ENCODE measurements at regions not wholly inside any gene's neighbourhood (a gene's known extent, or its start where the extent isn't known, plus 50 kb on each side); places are given as distances from the start of the nearest gene placed in this dataset.
"Not testable (repeated sequence)": the region's sequence is repeated elsewhere in the genome, so short reads cannot be mapped to it uniquely, and the experiment has no call there.

GRCh38 chr15:87702270-87702669 lies 554.3 kb downstream of the NTRK3 start:
- no peak overlapping the region for H3K4me2 ChIP-seq (ENCODE audit: low read length)
- H3K79me2 ChIP-seq (ENCODE audit: insufficient read depth, low read depth, low read length) = no peaks in the 10 kb centered on the region
- TF ChIP-seq EZH2phosphoT487 (IDR thresholded peaks at IDR 0.05; ENCODE audit: borderline replicate concordance, low read depth, low read length) (no peak), CTCF (conservative IDR thresholded peaks at IDR 0.05; ENCODE audit: low read length) (no peak)
- H3K36me3 ChIP-seq (ENCODE audit: insufficient read depth, low read length) = no peaks in the 10 kb centered on the region
- H3K27ac ChIP-seq (ENCODE audit: low read depth, low read length, poor library complexity, severe bottlenecking) = no peak overlapping the region
- no peak overlapping the region for H2AFZ ChIP-seq (ENCODE audit: low read length)
- H3K4me3 ChIP-seq (ENCODE audit: low read depth, low read length, poor library complexity, severe bottlenecking) = no peak overlapping the region
- POLR2A ChIA-PET = no interaction called here
- H3K4me1 ChIP-seq (ENCODE audit: insufficient read depth, low read length, poor library complexity, severe bottlenecking) = no peaks in the 10 kb centered on the region
- BruUV-seq (replicated peaks) = no TSS peak
- CTCF ChIA-PET (ENCODE audit: unreplicated experiment) = no interaction called here
- DNase-seq (ENCODE audit: low spot score) = no peak
- no peaks in the 10 kb centered on the region for H3K9me2 ChIP-seq (ENCODE audit: insufficient read depth, low read length)
- H3K9me3 ChIP-seq (ENCODE audit: low read length) = no peaks in the 10 kb centered on the region
- intact Hi-C loops (cut with micrococcal nuclease; ENCODE audit: unreplicated experiment) = no loop called here
- H4K20me1 ChIP-seq (ENCODE audit: insufficient read depth, low read length) = no peaks in the 10 kb centered on the region

- H3K4me2 ChIP-seq (ENCODE audit: low read length); H3K4me3 ChIP-seq (ENCODE audit: low read depth, low read length, poor library complexity, severe bottlenecking); H3K9me2 ChIP-seq (ENCODE audit: insufficient read depth, low read length); H2AFZ ChIP-seq (ENCODE audit: low read length); H3K27ac ChIP-seq (ENCODE audit: low read depth, low read length, poor library complexity, severe bottlenecking); H3K36me3 ChIP-seq (ENCODE audit: insufficient read depth, low read length); BruUV-seq (replicated peaks); H3K4me1 ChIP-seq (ENCODE audit: insufficient read depth, low read length, poor library complexity, severe bottlenecking); H3K79me2 ChIP-seq (ENCODE audit: insufficient read depth, low read depth, low read length); H3K9me3 ChIP-seq (ENCODE audit: low read length); CTCF ChIA-PET (ENCODE audit: unreplicated experiment); DNase-seq (ENCODE audit: low spot score); H4K20me1 ChIP-seq (ENCODE audit: insufficient read depth, low read length); intact Hi-C loops (cut with micrococcal nuclease; ENCODE audit: unreplicated experiment); POLR2A ChIA-PET: not testable (repeated sequence)
Measured at GRCh38 chr15:87698467-87698866, 558.1 kb downstream of the NTRK3 start.

GRCh38 chr15:87689716-87690115 lies 566.8 kb downstream of the NTRK3 start:
- intact Hi-C loops (cut with micrococcal nuclease; ENCODE audit: unreplicated experiment) = no loop called here
- H3K27ac ChIP-seq (ENCODE audit: low read depth, low read length, poor library complexity, severe bottlenecking) = no peak overlapping the region
- no peaks in the 10 kb centered on the region for H3K36me3 ChIP-seq (ENCODE audit: insufficient read depth, low read length)
- H3K4me1 ChIP-seq (ENCODE audit: insufficient read depth, low read length, poor library complexity, severe bottlenecking) = no peaks in the 10 kb centered on the region
- no peak for DNase-seq (ENCODE audit: low spot score)
- no TSS peak for BruUV-seq (replicated peaks)
- no peak overlapping the region for H2AFZ ChIP-seq (ENCODE audit: low read length)
- H3K9me2 ChIP-seq (ENCODE audit: insufficient read depth, low read length) = peaks cover 6% of the 10 kb centered on the region; the same call in 1 of the 2 replicates
- no peak overlapping the region for H3K4me2 ChIP-seq (ENCODE audit: low read length)
- TF ChIP-seq EZH2phosphoT487 (IDR thresholded peaks at IDR 0.05; ENCODE audit: borderline replicate concordance, low read depth, low read length) = no peak
- TF ChIP-seq CTCF (conservative IDR thresholded peaks at IDR 0.05; ENCODE audit: low read length) = no peak
- ChIA-PET CTCF (ENCODE audit: unreplicated experiment) (no interaction called here), POLR2A (no interaction called here)
- H4K20me1 ChIP-seq (ENCODE audit: insufficient read depth, low read length) = no peaks in the 10 kb centered on the region
- no peaks in the 10 kb centered on the region for H3K9me3 ChIP-seq (ENCODE audit: low read length)
- H3K79me2 ChIP-seq (ENCODE audit: insufficient read depth, low read depth, low read length) = no peaks in the 10 kb centered on the region
- no peak overlapping the region for H3K4me3 ChIP-seq (ENCODE audit: low read depth, low read length, poor library complexity, severe bottlenecking)

Measured in OCI-LY7 (cell line).